ENCODE measurements at regions not wholly inside any gene's neighbourhood (a gene's known extent, or its start where the extent isn't known, plus 50 kb on each side); places are given as distances from the start of the nearest gene placed in this dataset.

DNA sequence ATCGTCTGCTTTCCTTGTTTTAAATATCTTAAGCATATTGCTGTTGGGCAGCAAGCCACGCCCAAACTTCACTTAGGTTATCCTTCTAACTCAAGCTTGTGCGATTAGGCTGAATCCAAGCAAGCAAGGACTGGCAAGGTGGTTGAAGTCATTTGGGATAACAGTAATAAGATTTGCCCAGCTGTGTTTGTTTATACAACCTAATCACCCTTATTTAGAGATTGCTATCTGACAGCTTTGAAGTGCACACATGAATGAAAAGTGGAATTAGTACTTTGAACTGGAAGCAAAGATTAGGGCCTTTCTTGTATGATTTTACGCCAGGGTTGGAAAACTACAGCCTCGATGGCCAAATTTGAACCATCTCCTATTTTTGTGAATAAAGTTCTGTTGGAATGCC is 182.1 kb downstream of the ASB9 start:
- H3K4me1 ChIP-seq (ENCODE audit: control insufficient read depth in 2 of 2, insufficient read depth in 2 of 2, low read length in 2 of 2) = no peaks in the 10 kb centered on the region
- H3K27ac ChIP-seq (ENCODE audit: low read depth in 1 of 2, low read length in 1 of 2) = no peak overlapping the region
- DNase-seq (ENCODE audit: low read depth in 6 of 9, low spot score in 9 of 9) = no peak
- 94% methylated on average over 5 of the region's 5 CpGs for WGBS
- no peaks in the 10 kb centered on the region for H3K9me3 ChIP-seq (ENCODE audit: control insufficient read depth in 2 of 2, insufficient read depth in 1 of 2, low read length in 1 of 2)
- H3K36me3 ChIP-seq (ENCODE audit: control insufficient read depth in 2 of 2, insufficient read depth in 2 of 2, low read length in 1 of 2) = no peaks in the 10 kb centered on the region
- no peaks in the 10 kb centered on the region for H3K27me3 ChIP-seq (ENCODE audit: control insufficient read depth in 2 of 2, insufficient read depth in 1 of 2, low read length in 1 of 2)
- no peak overlapping the region for H3K4me3 ChIP-seq (ENCODE audit: low read length in 2 of 2)

DNA sequence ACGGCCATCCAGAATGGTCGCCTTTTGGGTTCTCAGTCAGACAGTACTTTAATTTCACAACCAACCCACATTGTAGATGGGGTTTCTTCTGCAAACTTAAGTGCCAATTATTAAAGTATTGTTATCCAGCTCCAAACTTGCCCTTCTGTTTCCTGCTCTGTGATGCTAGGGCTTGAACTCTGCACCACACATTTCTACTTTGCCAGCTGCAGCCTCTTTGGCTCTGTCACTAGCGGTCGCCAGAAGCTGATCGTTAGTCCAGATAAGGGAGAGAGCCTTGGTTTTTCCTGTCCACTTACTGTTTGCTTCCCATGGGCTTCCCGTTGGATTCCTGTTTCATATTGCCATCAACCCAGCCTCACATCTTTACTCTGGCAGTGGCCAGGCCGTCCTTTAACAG is 196.6 kb downstream of the ASB9 start:
- WGBS = 44% methylated on average over 7 of the region's 7 CpGs
- Histone ChIP-seq H3K4me3 (ENCODE audit: low read length in 2 of 2) (no peak overlapping the region), H3K36me3 (ENCODE audit: control insufficient read depth in 2 of 2, insufficient read depth in 2 of 2, low read length in 1 of 2) (no peaks in the 10 kb centered on the region), H3K9me3 (ENCODE audit: control insufficient read depth in 2 of 2, insufficient read depth in 1 of 2, low read length in 1 of 2) (no peaks in the 10 kb centered on the region), H3K4me1 (ENCODE audit: control insufficient read depth in 2 of 2, insufficient read depth in 2 of 2, low read length in 2 of 2) (no peaks in the 10 kb centered on the region), H3K27ac (ENCODE audit: low read depth in 1 of 2, low read length in 1 of 2) (no peak overlapping the region), H3K27me3 (ENCODE audit: control insufficient read depth in 2 of 2, insufficient read depth in 1 of 2, low read length in 1 of 2) (no peaks in the 10 kb centered on the region)
- no peak for DNase-seq (ENCODE audit: low read depth in 6 of 9, low spot score in 9 of 9)

DNA sequence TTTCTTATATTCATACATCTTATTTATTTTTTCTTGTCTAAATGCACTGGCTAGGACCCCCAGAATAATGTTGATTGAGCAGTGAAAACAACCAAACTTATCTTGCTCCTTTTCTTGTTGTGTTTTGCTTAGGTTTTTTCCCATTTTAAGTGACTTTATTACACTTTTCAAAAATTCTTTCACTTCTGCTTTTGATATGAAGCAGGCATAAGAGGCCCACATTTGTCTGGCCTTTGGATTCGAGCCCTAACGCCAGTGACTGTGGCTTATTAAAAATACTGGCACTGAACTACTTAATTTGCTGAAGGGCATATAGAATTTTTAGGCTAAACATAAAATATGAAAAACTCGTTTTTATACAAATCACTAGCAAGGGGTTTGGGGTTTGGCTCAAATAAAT is 197.0 kb downstream of the ASB9 start:
- DNase-seq (ENCODE audit: low read depth in 6 of 9, low spot score in 9 of 9) = no peak
- Histone ChIP-seq H3K9me3 (ENCODE audit: control insufficient read depth in 2 of 2, insufficient read depth in 1 of 2, low read length in 1 of 2) (no peaks in the 10 kb centered on the region), H3K27me3 (ENCODE audit: control insufficient read depth in 2 of 2, insufficient read depth in 1 of 2, low read length in 1 of 2) (no peaks in the 10 kb centered on the region), H3K4me1 (ENCODE audit: control insufficient read depth in 2 of 2, insufficient read depth in 2 of 2, low read length in 2 of 2) (no peaks in the 10 kb centered on the region), H3K4me3 (ENCODE audit: low read length in 2 of 2) (no peak overlapping the region), H3K27ac (ENCODE audit: low read depth in 1 of 2, low read length in 1 of 2) (no peak overlapping the region), H3K36me3 (ENCODE audit: control insufficient read depth in 2 of 2, insufficient read depth in 2 of 2, low read length in 1 of 2) (no peaks in the 10 kb centered on the region)
- 81% methylated on average over 3 of the region's 3 CpGs for WGBS

DNA sequence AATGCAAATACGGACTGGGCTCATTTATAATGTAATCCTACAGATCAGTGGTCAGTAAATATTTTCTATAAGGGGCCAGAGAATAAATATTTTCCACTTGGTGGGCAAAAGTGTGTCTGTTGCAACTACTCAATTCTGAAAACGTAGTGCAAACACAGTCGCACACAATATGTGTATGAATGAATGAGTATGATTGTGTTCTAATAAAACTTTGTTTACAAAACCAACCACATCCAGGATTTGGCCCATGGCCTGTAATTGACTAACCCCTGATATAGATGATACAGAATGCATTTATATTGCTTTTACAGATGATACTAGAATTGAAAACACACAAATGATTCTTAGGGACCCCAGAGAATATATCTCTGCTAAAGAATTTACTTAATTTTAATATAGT is 197.6 kb downstream of the ASB9 start:
- Histone ChIP-seq H3K27ac (ENCODE audit: low read depth in 1 of 2, low read length in 1 of 2) (no peak overlapping the region), H3K27me3 (ENCODE audit: control insufficient read depth in 2 of 2, insufficient read depth in 1 of 2, low read length in 1 of 2) (no peaks in the 10 kb centered on the region), H3K36me3 (ENCODE audit: control insufficient read depth in 2 of 2, insufficient read depth in 2 of 2, low read length in 1 of 2) (no peaks in the 10 kb centered on the region), H3K4me3 (ENCODE audit: low read length in 2 of 2) (no peak overlapping the region), H3K4me1 (ENCODE audit: control insufficient read depth in 2 of 2, insufficient read depth in 2 of 2, low read length in 2 of 2) (no peaks in the 10 kb centered on the region), H3K9me3 (ENCODE audit: control insufficient read depth in 2 of 2, insufficient read depth in 1 of 2, low read length in 1 of 2) (no peaks in the 10 kb centered on the region)
- no peak for DNase-seq (ENCODE audit: low read depth in 6 of 9, low spot score in 9 of 9)
- WGBS = 90% methylated on average over 3 of the region's 3 CpGs

DNA sequence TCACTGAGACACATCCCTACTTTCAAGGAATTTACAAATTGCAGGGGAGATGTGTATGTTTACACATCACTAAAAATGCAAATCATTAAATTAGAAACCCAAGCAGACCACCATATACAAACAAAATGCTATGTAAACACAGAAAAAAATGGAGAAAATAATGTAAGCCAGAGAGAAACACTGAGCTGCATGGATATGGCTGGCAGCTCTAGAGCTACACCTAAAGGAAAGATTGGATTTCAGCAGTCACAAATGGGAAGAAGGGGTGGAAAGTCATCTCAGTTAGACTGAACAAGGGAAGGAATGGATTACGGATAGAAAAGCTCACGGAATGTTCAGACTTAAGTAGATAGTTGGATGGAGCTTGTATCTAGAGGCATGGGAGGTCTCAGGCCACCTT is 186.3 kb downstream of the MOSPD2 start:
- no peaks in the 10 kb centered on the region for H3K27me3 ChIP-seq (ENCODE audit: control insufficient read depth in 2 of 2, insufficient read depth in 1 of 2, low read length in 1 of 2)
- no peak for DNase-seq (ENCODE audit: low read depth in 6 of 9, low spot score in 9 of 9)
- 62% methylated on average over 2 of the region's 2 CpGs for WGBS

DNA sequence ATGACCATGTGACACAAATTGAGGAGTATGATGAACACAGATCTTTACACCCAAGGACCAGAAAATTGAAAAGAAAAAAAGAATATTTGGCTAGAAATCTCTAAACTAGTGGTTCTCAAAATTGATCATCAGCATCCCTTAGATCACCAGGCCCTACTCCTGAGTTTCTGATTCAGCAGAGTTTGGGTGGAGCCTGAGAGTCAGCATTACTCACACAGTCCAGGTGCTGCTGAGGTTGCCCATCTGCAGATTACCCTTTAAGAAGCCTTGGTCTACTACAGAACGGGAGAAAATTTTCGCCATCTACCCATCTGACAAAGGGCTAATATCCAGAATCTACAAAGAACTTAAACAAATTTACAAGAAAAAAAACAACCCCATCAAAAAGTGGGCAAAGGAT is 182.8 kb downstream of the MOSPD2 start:
- Histone ChIP-seq H3K36me3 (ENCODE audit: control insufficient read depth in 2 of 2, insufficient read depth in 2 of 2, low read length in 1 of 2) (no peaks in the 10 kb centered on the region), H3K27ac (ENCODE audit: low read depth in 1 of 2, low read length in 1 of 2) (no peak overlapping the region), H3K4me1 (ENCODE audit: control insufficient read depth in 2 of 2, insufficient read depth in 2 of 2, low read length in 2 of 2) (no peaks in the 10 kb centered on the region), H3K27me3 (ENCODE audit: control insufficient read depth in 2 of 2, insufficient read depth in 1 of 2, low read length in 1 of 2) (no peaks in the 10 kb centered on the region), H3K9me3 (ENCODE audit: control insufficient read depth in 2 of 2, insufficient read depth in 1 of 2, low read length in 1 of 2) (no peaks in the 10 kb centered on the region), H3K4me3 (ENCODE audit: low read length in 2 of 2) (no peak overlapping the region)
- DNase-seq (ENCODE audit: low read depth in 6 of 9, low spot score in 9 of 9) = no peak
- WGBS = 100% methylated on average over 2 of the region's 2 CpGs

More for the DNA sequence above, 186.3 kb downstream of the MOSPD2 start:
- Histone ChIP-seq H3K36me3 (ENCODE audit: control insufficient read depth in 2 of 2, insufficient read depth in 2 of 2, low read length in 1 of 2) (no peaks in the 10 kb centered on the region), H3K4me1 (ENCODE audit: control insufficient read depth in 2 of 2, insufficient read depth in 2 of 2, low read length in 2 of 2) (no peaks in the 10 kb centered on the region), H3K27ac (ENCODE audit: low read depth in 1 of 2, low read length in 1 of 2) (no peak overlapping the region), H3K4me3 (ENCODE audit: low read length in 2 of 2) (no peak overlapping the region), H3K9me3 (ENCODE audit: control insufficient read depth in 2 of 2, insufficient read depth in 1 of 2, low read length in 1 of 2) (no peaks in the 10 kb centered on the region)

DNA sequence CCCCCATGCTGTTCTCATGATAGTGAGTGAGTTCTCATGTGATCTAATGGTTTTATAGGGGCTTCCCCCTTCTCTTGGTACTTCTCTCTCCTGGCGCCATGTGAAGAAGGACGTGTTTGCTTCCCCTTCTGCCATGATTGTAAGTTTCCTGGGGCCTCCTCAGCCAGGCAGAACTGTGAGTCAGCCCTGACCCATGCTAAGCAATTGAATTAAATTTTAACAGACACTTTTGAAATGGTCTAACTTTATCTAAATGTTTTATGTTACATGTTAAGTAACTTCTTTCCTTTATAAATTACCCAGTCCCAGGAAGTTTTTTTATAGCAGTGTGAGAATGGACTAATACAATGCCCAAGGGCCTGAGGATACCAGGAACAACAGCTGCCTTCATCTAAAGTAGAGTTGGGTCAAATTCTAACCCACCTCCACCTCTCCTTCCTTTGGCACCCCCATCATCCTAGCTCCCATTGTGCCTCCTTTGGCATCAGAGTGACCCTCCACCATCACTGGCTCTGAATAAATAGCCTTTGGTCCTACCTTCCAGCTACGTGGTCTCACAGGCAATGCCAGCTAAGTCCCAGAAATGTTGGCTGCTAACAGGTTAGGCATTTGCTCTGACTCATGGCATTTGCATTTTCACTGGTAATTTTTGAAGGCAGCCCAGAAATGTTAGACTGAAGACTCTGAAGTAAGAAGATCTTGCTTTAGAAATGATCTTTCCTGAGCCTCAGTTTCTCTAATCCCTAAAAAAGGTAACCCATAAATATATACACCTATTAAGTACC is 182.1 kb downstream of the MOSPD2 start:
- 91% methylated on average over 3 of the region's 3 CpGs for WGBS
- H3K27ac ChIP-seq (ENCODE audit: low read depth in 1 of 2, low read length in 1 of 2) = no peak overlapping the region
- no peak for DNase-seq (ENCODE audit: low read depth in 6 of 9, low spot score in 9 of 9)
- no peaks in the 10 kb centered on the region for H3K27me3 ChIP-seq (ENCODE audit: control insufficient read depth in 2 of 2, insufficient read depth in 1 of 2, low read length in 1 of 2)
- H3K36me3 ChIP-seq (ENCODE audit: control insufficient read depth in 2 of 2, insufficient read depth in 2 of 2, low read length in 1 of 2) = no peaks in the 10 kb centered on the region
- H3K4me3 ChIP-seq (ENCODE audit: low read length in 2 of 2) = no peak overlapping the region
- no peaks in the 10 kb centered on the region for H3K9me3 ChIP-seq (ENCODE audit: control insufficient read depth in 2 of 2, insufficient read depth in 1 of 2, low read length in 1 of 2)
- H3K4me1 ChIP-seq (ENCODE audit: control insufficient read depth in 2 of 2, insufficient read depth in 2 of 2, low read length in 2 of 2) = no peaks in the 10 kb centered on the region

DNA sequence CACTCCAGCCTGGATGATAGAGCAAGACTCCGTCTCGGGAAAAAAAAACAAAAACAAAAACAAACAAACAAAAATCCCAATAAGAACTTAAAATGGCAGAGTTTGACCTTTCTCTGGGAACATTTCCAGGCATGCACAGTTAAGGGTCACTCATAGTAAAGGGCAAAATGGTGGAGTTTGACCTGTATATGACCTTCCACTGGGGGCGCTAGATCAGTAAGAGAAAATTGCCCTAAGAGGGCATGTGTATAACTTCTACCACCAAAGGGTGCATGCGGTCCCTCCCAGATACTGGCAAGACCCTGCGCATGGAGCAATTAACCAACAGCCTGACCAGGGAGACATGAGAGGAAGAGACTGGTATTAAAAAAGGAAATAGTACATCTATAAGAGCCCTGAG is 177.2 kb downstream of the MOSPD2 start:
- WGBS = 86% methylated on average over 5 of the region's 5 CpGs
- DNase-seq (ENCODE audit: low read depth in 6 of 9, low spot score in 9 of 9) = no peak
- no peaks in the 10 kb centered on the region for H3K4me1 ChIP-seq (ENCODE audit: control insufficient read depth in 2 of 2, insufficient read depth in 2 of 2, low read length in 2 of 2)
- H3K27ac ChIP-seq (ENCODE audit: low read depth in 1 of 2, low read length in 1 of 2) = no peak overlapping the region
- no peak overlapping the region for H3K4me3 ChIP-seq (ENCODE audit: low read length in 2 of 2)
- no peaks in the 10 kb centered on the region for H3K27me3 ChIP-seq (ENCODE audit: control insufficient read depth in 2 of 2, insufficient read depth in 1 of 2, low read length in 1 of 2)
- no peaks in the 10 kb centered on the region for H3K36me3 ChIP-seq (ENCODE audit: control insufficient read depth in 2 of 2, insufficient read depth in 2 of 2, low read length in 1 of 2)
- H3K9me3 ChIP-seq (ENCODE audit: control insufficient read depth in 2 of 2, insufficient read depth in 1 of 2, low read length in 1 of 2) = no peaks in the 10 kb centered on the region

DNA sequence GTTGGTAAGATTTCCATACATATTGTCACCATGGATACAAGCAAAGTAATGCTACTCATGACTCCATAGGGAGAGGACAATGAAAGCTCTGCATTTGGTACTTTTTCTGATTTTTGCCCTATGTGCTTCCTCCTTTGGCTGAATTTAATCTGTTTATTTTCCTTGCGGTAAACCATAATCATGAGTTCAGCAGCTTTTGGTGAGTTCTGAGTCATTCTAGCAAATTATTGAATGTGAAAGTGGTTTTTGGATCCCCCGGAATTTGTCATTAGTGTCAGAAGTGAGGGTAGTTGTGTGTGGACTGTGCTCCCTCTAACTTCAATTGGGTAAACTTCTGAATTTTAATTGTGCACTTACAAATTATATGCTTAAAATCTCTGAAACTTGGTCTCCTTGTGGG is 170.3 kb downstream of the MOSPD2 start:
- no peaks in the 10 kb centered on the region for H3K9me3 ChIP-seq (ENCODE audit: control insufficient read depth in 2 of 2, insufficient read depth in 1 of 2, low read length in 1 of 2)
- DNase-seq (ENCODE audit: low read depth in 6 of 9, low spot score in 9 of 9) = no peak
- H3K27ac ChIP-seq (ENCODE audit: low read depth in 1 of 2, low read length in 1 of 2) = no peak overlapping the region
- no peaks in the 10 kb centered on the region for H3K4me1 ChIP-seq (ENCODE audit: control insufficient read depth in 2 of 2, insufficient read depth in 2 of 2, low read length in 2 of 2)
- H3K36me3 ChIP-seq (ENCODE audit: control insufficient read depth in 2 of 2, insufficient read depth in 2 of 2, low read length in 1 of 2) = no peaks in the 10 kb centered on the region
- WGBS = 49% methylated on average over 2 of the region's 2 CpGs
- no peaks in the 10 kb centered on the region for H3K27me3 ChIP-seq (ENCODE audit: control insufficient read depth in 2 of 2, insufficient read depth in 1 of 2, low read length in 1 of 2)
- H3K4me3 ChIP-seq (ENCODE audit: low read length in 2 of 2) = no peak overlapping the region
